HEK293 (cell line): ENCODE measurements at regions not wholly inside any gene's neighbourhood (a gene's known extent, or its start where the extent isn't known, plus 50 kb on each side); places are given as distances from the start of the nearest gene placed in this dataset.
"Not testable (repeated sequence)": the region's sequence is repeated elsewhere in the genome, so short reads cannot be mapped to it uniquely, and the experiment has no call there.

Source experiments
- CTCF ChIP-seq: fragments of 450-650 bp; formaldehyde crosslinking; IDR thresholded peaks from 2 replicates; pipeline ENCODE4 v1.5.1; 2016; ENCODE audit warnings: missing biosample characterization, missing genetic modification characterization
- ZNF239 ChIP-seq: fragments of 450-650 bp; formaldehyde crosslinking; IDR thresholded peaks from 2 replicates; pipeline ENCODE4 v1.5.1; 2016; ENCODE audit warnings: missing biosample characterization, missing genetic modification characterization
- ZNF26 ChIP-seq: fragments of 450-650 bp; formaldehyde crosslinking; IDR thresholded peaks from 2 replicates; pipeline ENCODE4 v1.5.1; 2016; ENCODE audit warnings: missing biosample characterization, missing genetic modification characterization
- ZNF302 ChIP-seq: fragments of 450-650 bp; formaldehyde crosslinking; IDR thresholded peaks from 2 replicates; pipeline ENCODE4 v1.5.1; 2016; ENCODE audit warnings: missing biosample characterization, missing genetic modification characterization, low read depth
- ZNF354C ChIP-seq: fragments of 450-650 bp; formaldehyde crosslinking; IDR thresholded peaks from 2 replicates; pipeline ENCODE4 v1.5.1; 2016; ENCODE audit warnings: missing biosample characterization, missing genetic modification characterization, low read depth, borderline replicate concordance
- ZNF580 ChIP-seq: fragments of 450-650 bp; formaldehyde crosslinking; IDR thresholded peaks from 2 replicates; pipeline ENCODE4 v1.5.1; 2016; ENCODE audit warnings: missing biosample characterization, missing genetic modification characterization

- not testable (repeated sequence) for TF ChIP-seq ZNF239 (tag by site-specific recombination); ZNF354C; ZNF302; CTCF (tag by site-specific recombination); ZNF26 (tag by site-specific recombination); ZNF580
Measured at GRCh38 chr12:74600817-74601216, 63.2 kb downstream of the ATXN7L3B start.
